ENCODE measurements at regions not wholly inside any gene's neighbourhood (a gene's known extent, or its start where the extent isn't known, plus 50 kb on each side); places are given as distances from the start of the nearest gene placed in this dataset.
"Not testable (repeated sequence)": the region's sequence is repeated elsewhere in the genome, so short reads cannot be mapped to it uniquely, and the experiment has no call there.

- H3K9me2 ChIP-seq (replicated peaks; ENCODE audit: insufficient read depth, low read length): no peaks in the 10 kb centered on the region
- H3K9me3 ChIP-seq (ENCODE audit: insufficient read depth, low read length): no peaks in the 10 kb centered on the region
- H3K27ac ChIP-seq (ENCODE audit: low read depth, low read length): no peak overlapping the region
- no peaks in the 10 kb centered on the region for H3K27me3 ChIP-seq (ENCODE audit: low read length)
- H2AFZ ChIP-seq (ENCODE audit: low read depth, low read length, severe bottlenecking): no peak overlapping the region
- H3K36me3 ChIP-seq (ENCODE audit: low read length): no peaks in the 10 kb centered on the region
- no peak overlapping the region for H3K4me2 ChIP-seq (ENCODE audit: low read depth, low read length, poor library complexity, severe bottlenecking)
- TF ChIP-seq EZH2phosphoT487 (conservative IDR thresholded peaks at IDR 0.05; ENCODE audit: low read length) (no peak), CTCF (IDR thresholded peaks at IDR 0.05; ENCODE audit: insufficient read depth, low read length, poor library complexity, severe bottlenecking) (no peak)
- H4K20me1 ChIP-seq (ENCODE audit: low read depth, low read length): no peaks in the 10 kb centered on the region
- no peak overlapping the region for H3K4me3 ChIP-seq (ENCODE audit: insufficient read depth, low read length, poor library complexity, severe bottlenecking)
- H3K79me2 ChIP-seq (ENCODE audit: insufficient read depth, low read length): no peaks in the 10 kb centered on the region
- H3K9ac ChIP-seq (ENCODE audit: low read length): no peak overlapping the region
- H3F3A ChIP-seq (ENCODE audit: insufficient read depth): no peaks in the 10 kb centered on the region
These were observed 309.9 kb upstream of the ST8SIA4 start for GRCh38 chr5:101212942-101213514.

GRCh38 chr5:101206534-101206933, 303.5 kb upstream of the ST8SIA4 start:
- Histone ChIP-seq H3K27ac (ENCODE audit: low read depth, low read length) (no peak overlapping the region), H3K4me3 (ENCODE audit: insufficient read depth, low read length, poor library complexity, severe bottlenecking) (no peak overlapping the region), H3K79me2 (ENCODE audit: insufficient read depth, low read length) (no peaks in the 10 kb centered on the region), H3K4me2 (ENCODE audit: low read depth, low read length, poor library complexity, severe bottlenecking) (no peak overlapping the region), H4K20me1 (ENCODE audit: low read depth, low read length) (no peaks in the 10 kb centered on the region), H3F3A (ENCODE audit: insufficient read depth) (no peaks in the 10 kb centered on the region), H3K9me3 (ENCODE audit: insufficient read depth, low read length) (no peaks in the 10 kb centered on the region), H3K27me3 (ENCODE audit: low read length) (no peaks in the 10 kb centered on the region), H3K36me3 (ENCODE audit: low read length) (no peaks in the 10 kb centered on the region), H3K9me2 (replicated peaks; ENCODE audit: insufficient read depth, low read length) (no peaks in the 10 kb centered on the region), H3K9ac (ENCODE audit: low read length) (no peak overlapping the region), H2AFZ (ENCODE audit: low read depth, low read length, severe bottlenecking) (no peak overlapping the region)
- TF ChIP-seq CTCF (IDR thresholded peaks at IDR 0.05; ENCODE audit: insufficient read depth, low read length, poor library complexity, severe bottlenecking): no peak
- no peak for TF ChIP-seq EZH2phosphoT487 (conservative IDR thresholded peaks at IDR 0.05; ENCODE audit: low read length)

DNA sequence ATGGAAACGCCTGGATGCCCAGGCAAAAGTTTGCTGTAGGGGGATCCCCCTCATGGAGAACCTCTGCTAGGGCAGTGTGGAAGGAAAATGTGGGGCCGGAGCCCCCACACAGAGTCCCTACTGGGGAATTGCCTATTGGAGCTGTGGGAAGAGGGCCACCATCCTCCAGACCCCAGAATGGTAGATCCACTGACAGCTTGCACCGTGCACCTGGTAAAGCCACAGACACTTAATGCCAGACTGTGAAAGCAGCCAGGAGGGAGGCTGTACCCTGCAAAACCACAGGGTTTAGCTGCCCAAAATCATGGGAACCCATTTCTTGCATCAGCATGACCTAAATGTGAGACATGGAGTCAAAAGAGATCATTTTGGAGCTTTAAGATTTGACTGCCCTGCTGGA, 302.0 kb upstream of the ST8SIA4 start:
- H3K4me3 ChIP-seq (ENCODE audit: insufficient read depth, low read length, poor library complexity, severe bottlenecking); H3K79me2 ChIP-seq (ENCODE audit: insufficient read depth, low read length); H3K4me2 ChIP-seq (ENCODE audit: low read depth, low read length, poor library complexity, severe bottlenecking); H3K9ac ChIP-seq (ENCODE audit: low read length); H2AFZ ChIP-seq (ENCODE audit: low read depth, low read length, severe bottlenecking); H3K27ac ChIP-seq (ENCODE audit: low read depth, low read length); H3K9me3 ChIP-seq (ENCODE audit: insufficient read depth, low read length); H3F3A ChIP-seq (ENCODE audit: insufficient read depth); H4K20me1 ChIP-seq (ENCODE audit: low read depth, low read length); H3K36me3 ChIP-seq (ENCODE audit: low read length); H3K9me2 ChIP-seq (replicated peaks; ENCODE audit: insufficient read depth, low read length); H3K27me3 ChIP-seq (ENCODE audit: low read length): not testable (repeated sequence)

DNA sequence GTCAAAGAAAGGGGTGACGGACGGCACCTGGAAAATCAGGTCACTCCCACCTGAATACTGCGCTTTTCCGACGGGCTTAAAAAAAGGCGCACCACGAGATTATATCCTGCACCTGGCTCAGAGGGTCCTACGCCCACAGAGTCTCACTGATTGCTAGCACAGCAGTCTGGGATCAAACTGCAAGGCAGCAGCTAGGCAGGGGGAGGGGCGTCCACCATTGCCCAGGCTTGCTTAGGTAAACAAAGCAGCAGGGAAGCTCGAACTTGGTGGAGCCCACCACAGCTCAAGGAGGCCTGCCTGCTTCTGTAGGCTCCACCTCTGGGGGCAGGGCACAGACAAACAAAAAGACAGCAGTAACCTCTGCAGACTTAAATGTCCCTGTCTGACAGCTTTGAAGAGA, 277.3 kb upstream of the ST8SIA4 start:
- not testable (repeated sequence) for H4K20me1 ChIP-seq (ENCODE audit: low read depth, low read length); H3K27ac ChIP-seq (ENCODE audit: low read depth, low read length); H2AFZ ChIP-seq (ENCODE audit: low read depth, low read length, severe bottlenecking); H3K9me2 ChIP-seq (replicated peaks; ENCODE audit: insufficient read depth, low read length); H3K9ac ChIP-seq (ENCODE audit: low read length); H3K9me3 ChIP-seq (ENCODE audit: insufficient read depth, low read length); H3K79me2 ChIP-seq (ENCODE audit: insufficient read depth, low read length); H3K4me2 ChIP-seq (ENCODE audit: low read depth, low read length, poor library complexity, severe bottlenecking); H3F3A ChIP-seq (ENCODE audit: insufficient read depth); H3K4me3 ChIP-seq (ENCODE audit: insufficient read depth, low read length, poor library complexity, severe bottlenecking); H3K36me3 ChIP-seq (ENCODE audit: low read length); H3K27me3 ChIP-seq (ENCODE audit: low read length)

Data from SU-DHL-6 (cell line).